HL-60 (cell line): ENCODE measurements at regions not wholly inside any gene's neighbourhood (a gene's known extent, or its start where the extent isn't known, plus 50 kb on each side); places are given as distances from the start of the nearest gene placed in this dataset.

Experiments
- DNase-seq, 2 experiments: peaks; one replicate each; pipeline ENCODE4 v3.0.0-alpha.2; 2010 to 2020; ENCODE audit warnings: low read depth in 1 of 2, low spot score in 1 of 2
- H3K27ac ChIP-seq: fragments of 250-450 bp; sonication (Bioruptor Pico); replicated peaks from 2 replicates; pipeline ENCODE4 v1.5.1; 2020; ENCODE audit warnings: mild to moderate bottlenecking, moderate library complexity
- H3K27me3 ChIP-seq: fragments of 250-450 bp; sonication (Bioruptor Pico); 2 replicates; pipeline ENCODE4 v1.5.1; 2021; ENCODE audit warnings: mild to moderate bottlenecking, moderate library complexity; ENCODE audit not compliant: insufficient read depth, poor library complexity, severe bottlenecking
- H3K4me3 ChIP-seq: replicated peaks from 2 replicates; pipeline ENCODE4 v1.5.1; 2011; ENCODE audit warnings: mild to moderate bottlenecking, control low read depth, low read length; ENCODE audit not compliant: insufficient read depth
- CTCF ChIP-seq: IDR thresholded peaks from one replicate; pipeline ENCODE4 v1.5.1; 2011; ENCODE audit warnings: low read length, control low read depth, inconsistent platforms; ENCODE audit not compliant: insufficient read depth
- GABPA ChIP-seq: IDR thresholded peaks from 2 replicates; pipeline ENCODE4 v1.6.1; 2012; ENCODE audit warnings: low read depth
- POLR2AphosphoS5 ChIP-seq: IDR thresholded peaks from 2 replicates; pipeline ENCODE4 v1.6.1; 2012; ENCODE audit warnings: low read depth
- REST ChIP-seq: IDR thresholded peaks from 2 replicates; pipeline ENCODE4 v1.6.1; 2012; ENCODE audit warnings: low read depth; ENCODE audit not compliant: insufficient replicate concordance
- SPI1 ChIP-seq: IDR thresholded peaks from 2 replicates; pipeline ENCODE4 v1.6.1; 2012; ENCODE audit warnings: low read depth, mild to moderate bottlenecking, borderline replicate concordance

GRCh38 chr7:63073286-63073685 is 925.4 kb upstream of the ZNF722 start:
- TF ChIP-seq CTCF = no peak
- no peak for TF ChIP-seq REST
- TF ChIP-seq GABPA = no peak
- no peak for TF ChIP-seq POLR2AphosphoS5
- no peak for TF ChIP-seq SPI1

GRCh38 chr7:63073736-63074135 is 924.9 kb upstream of the ZNF722 start:
- TF ChIP-seq GABPA (no peak), REST (no peak), POLR2AphosphoS5 (no peak), SPI1 (no peak), CTCF (no peak)
- DNase-seq = no peak
- Histone ChIP-seq H3K4me3 (no peak overlapping the region), H3K27ac (no peak overlapping the region), H3K27me3 (no peaks in the 10 kb centered on the region)

More at GRCh38 chr7:63073286-63073685, 925.4 kb upstream of the ZNF722 start:
- H3K27ac ChIP-seq = no peak overlapping the region
- no peak overlapping the region for H3K4me3 ChIP-seq
- H3K27me3 ChIP-seq = no peaks in the 10 kb centered on the region
- no peak for DNase-seq

- TF ChIP-seq GABPA (no peak), POLR2AphosphoS5 (no peak), CTCF (no peak), REST (no peak), SPI1 (no peak)
- DNase-seq = no peak
- H3K27me3 ChIP-seq = no peaks in the 10 kb centered on the region
- no peak overlapping the region for H3K27ac ChIP-seq
- no peak overlapping the region for H3K4me3 ChIP-seq
Measured at GRCh38 chr7:63077841-63078240, 920.8 kb upstream of the ZNF722 start.
